ENCODE measurements at regions not wholly inside any gene's neighbourhood (a gene's known extent, or its start where the extent isn't known, plus 50 kb on each side); places are given as distances from the start of the nearest gene placed in this dataset.

GRCh38 chr5:123949807-123950340, 437.9 kb downstream of the CSNK1G3 start:
- Histone ChIP-seq H3K79me2 (ENCODE audit: insufficient read depth, low read depth, low read length) (no peaks in the 10 kb centered on the region), H2AFZ (ENCODE audit: low read length) (no peak overlapping the region), H3K27ac (ENCODE audit: low read depth, low read length, poor library complexity, severe bottlenecking) (no peak overlapping the region), H3K9me3 (ENCODE audit: low read length) (no peaks in the 10 kb centered on the region), H3K4me1 (ENCODE audit: insufficient read depth, low read length, poor library complexity, severe bottlenecking) (no peaks in the 10 kb centered on the region), H3K9me2 (ENCODE audit: insufficient read depth, low read length) (no peaks in the 10 kb centered on the region), H3K4me2 (ENCODE audit: low read length) (no peak overlapping the region), H3K36me3 (ENCODE audit: insufficient read depth, low read length) (no peaks in the 10 kb centered on the region), H3K4me3 (ENCODE audit: low read depth, low read length, poor library complexity, severe bottlenecking) (no peak overlapping the region), H4K20me1 (ENCODE audit: insufficient read depth, low read length) (no peaks in the 10 kb centered on the region)
- CTCF ChIA-PET (ENCODE audit: unreplicated experiment): no interaction called here
- intact Hi-C loops (cut with micrococcal nuclease; ENCODE audit: unreplicated experiment): loop anchor here (10.0 kb wide), 1 partner anchor 225 kb away; no protein-coding TSS in a partner anchor
- POLR2A ChIA-PET: no interaction called here
- BruUV-seq (replicated peaks): no TSS peak
- TF ChIP-seq CTCF (conservative IDR thresholded peaks at IDR 0.05; ENCODE audit: low read length) (no peak), EZH2phosphoT487 (IDR thresholded peaks at IDR 0.05; ENCODE audit: borderline replicate concordance, low read depth, low read length) (no peak)
- DNase-seq (ENCODE audit: low spot score): no peak

GRCh38 chr5:123949043-123949804, 437.2 kb downstream of the CSNK1G3 start:
- Histone ChIP-seq H3K36me3 (ENCODE audit: insufficient read depth, low read length) (no peaks in the 10 kb centered on the region), H3K4me1 (ENCODE audit: insufficient read depth, low read length, poor library complexity, severe bottlenecking) (no peaks in the 10 kb centered on the region), H2AFZ (ENCODE audit: low read length) (no peak overlapping the region), H4K20me1 (ENCODE audit: insufficient read depth, low read length) (no peaks in the 10 kb centered on the region), H3K4me2 (ENCODE audit: low read length) (no peak overlapping the region), H3K79me2 (ENCODE audit: insufficient read depth, low read depth, low read length) (no peaks in the 10 kb centered on the region), H3K4me3 (ENCODE audit: low read depth, low read length, poor library complexity, severe bottlenecking) (no peak overlapping the region), H3K9me3 (ENCODE audit: low read length) (no peaks in the 10 kb centered on the region), H3K9me2 (ENCODE audit: insufficient read depth, low read length) (no peaks in the 10 kb centered on the region), H3K27ac (ENCODE audit: low read depth, low read length, poor library complexity, severe bottlenecking) (no peak overlapping the region)
- no peak for TF ChIP-seq CTCF (conservative IDR thresholded peaks at IDR 0.05; ENCODE audit: low read length)
- no peak for TF ChIP-seq EZH2phosphoT487 (IDR thresholded peaks at IDR 0.05; ENCODE audit: borderline replicate concordance, low read depth, low read length)
- ChIA-PET CTCF (ENCODE audit: unreplicated experiment) (no interaction called here), POLR2A (interaction anchor here (1.1 kb wide), 1 partner anchor 787 kb away, joined by 3 read pairs; no protein-coding TSS in a partner anchor)
- no TSS peak for BruUV-seq (replicated peaks)
- DNase-seq (ENCODE audit: low spot score): no peak
- intact Hi-C loops (cut with micrococcal nuclease; ENCODE audit: unreplicated experiment): loop anchor here (10.0 kb wide), 1 partner anchor 226 kb away; no protein-coding TSS in a partner anchor

- ChIA-PET POLR2A (interaction anchor here (1.4 kb wide), 1 partner anchor 466 kb away, joined by 3 read pairs; no protein-coding TSS in a partner anchor), CTCF (ENCODE audit: unreplicated experiment) (interaction anchor here (0.5 kb wide), 1 partner anchor 48 kb away, joined by 3 read pairs; no protein-coding TSS in a partner anchor)
- TF ChIP-seq CTCF (conservative IDR thresholded peaks at IDR 0.05; ENCODE audit: low read length): no peak
- no peak for TF ChIP-seq EZH2phosphoT487 (IDR thresholded peaks at IDR 0.05; ENCODE audit: borderline replicate concordance, low read depth, low read length)
- no peaks in the 10 kb centered on the region for H3K9me3 ChIP-seq (ENCODE audit: low read length)
- no peak for DNase-seq (ENCODE audit: low spot score)
- no peaks in the 10 kb centered on the region for H3K79me2 ChIP-seq (ENCODE audit: insufficient read depth, low read depth, low read length)
- H3K4me3 ChIP-seq (ENCODE audit: low read depth, low read length, poor library complexity, severe bottlenecking): no peak overlapping the region
- BruUV-seq (replicated peaks): no TSS peak
- H2AFZ ChIP-seq (ENCODE audit: low read length): no peak overlapping the region
- no peaks in the 10 kb centered on the region for H4K20me1 ChIP-seq (ENCODE audit: insufficient read depth, low read length)
- no peak overlapping the region for H3K4me2 ChIP-seq (ENCODE audit: low read length)
- H3K4me1 ChIP-seq (ENCODE audit: insufficient read depth, low read length, poor library complexity, severe bottlenecking): no peaks in the 10 kb centered on the region
- H3K9me2 ChIP-seq (ENCODE audit: insufficient read depth, low read length): no peaks in the 10 kb centered on the region
- no peaks in the 10 kb centered on the region for H3K36me3 ChIP-seq (ENCODE audit: insufficient read depth, low read length)
- H3K27ac ChIP-seq (ENCODE audit: low read depth, low read length, poor library complexity, severe bottlenecking): no peak overlapping the region
- intact Hi-C loops (cut with micrococcal nuclease; ENCODE audit: unreplicated experiment): loop anchor here (10.0 kb wide), 1 partner anchor 227 kb away; no protein-coding TSS in a partner anchor
These were observed 435.8 kb downstream of the CSNK1G3 start for GRCh38 chr5:123947797-123948196.
